Smooth muscle cell of the brain vasculature (primary cell): ENCODE measurements at regions not wholly inside any gene's neighbourhood (a gene's known extent, or its start where the extent isn't known, plus 50 kb on each side); places are given as distances from the start of the nearest gene placed in this dataset.
"Not testable (repeated sequence)": the region's sequence is repeated elsewhere in the genome, so short reads cannot be mapped to it uniquely, and the experiment has no call there.

Experiments
- DNase-seq: peaks from one replicate; pipeline ENCODE4 v3.0.0-alpha.2; 2012; ENCODE audit warnings: low read depth, low spot score

GRCh38 chr3:6747017-6747416, 113.9 kb upstream of the GRM7 start:
- DNase-seq: no peak

GRCh38 chr3:6750782-6751181, 110.1 kb upstream of the GRM7 start:
- no peak for DNase-seq

DNA sequence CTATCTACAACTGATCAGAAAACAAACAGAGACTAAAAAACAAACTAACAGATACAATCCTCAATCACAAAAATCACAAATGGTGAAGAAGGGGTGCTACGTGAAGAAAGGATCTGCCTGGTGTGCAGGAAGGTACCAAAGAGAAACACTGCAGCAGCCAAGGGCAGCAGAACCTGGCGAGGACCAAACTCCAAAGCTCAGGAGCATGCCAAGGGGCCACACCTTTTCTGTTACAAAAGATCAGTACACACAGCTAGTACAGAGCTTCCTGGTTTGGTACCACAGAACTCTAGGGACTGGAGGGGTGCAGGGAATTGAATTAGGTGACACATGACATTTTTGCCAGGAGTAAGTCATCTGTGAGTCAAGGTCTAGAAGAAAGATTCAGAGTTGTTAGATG, 107.4 kb upstream of the GRM7 start:
- no peak for DNase-seq

DNA sequence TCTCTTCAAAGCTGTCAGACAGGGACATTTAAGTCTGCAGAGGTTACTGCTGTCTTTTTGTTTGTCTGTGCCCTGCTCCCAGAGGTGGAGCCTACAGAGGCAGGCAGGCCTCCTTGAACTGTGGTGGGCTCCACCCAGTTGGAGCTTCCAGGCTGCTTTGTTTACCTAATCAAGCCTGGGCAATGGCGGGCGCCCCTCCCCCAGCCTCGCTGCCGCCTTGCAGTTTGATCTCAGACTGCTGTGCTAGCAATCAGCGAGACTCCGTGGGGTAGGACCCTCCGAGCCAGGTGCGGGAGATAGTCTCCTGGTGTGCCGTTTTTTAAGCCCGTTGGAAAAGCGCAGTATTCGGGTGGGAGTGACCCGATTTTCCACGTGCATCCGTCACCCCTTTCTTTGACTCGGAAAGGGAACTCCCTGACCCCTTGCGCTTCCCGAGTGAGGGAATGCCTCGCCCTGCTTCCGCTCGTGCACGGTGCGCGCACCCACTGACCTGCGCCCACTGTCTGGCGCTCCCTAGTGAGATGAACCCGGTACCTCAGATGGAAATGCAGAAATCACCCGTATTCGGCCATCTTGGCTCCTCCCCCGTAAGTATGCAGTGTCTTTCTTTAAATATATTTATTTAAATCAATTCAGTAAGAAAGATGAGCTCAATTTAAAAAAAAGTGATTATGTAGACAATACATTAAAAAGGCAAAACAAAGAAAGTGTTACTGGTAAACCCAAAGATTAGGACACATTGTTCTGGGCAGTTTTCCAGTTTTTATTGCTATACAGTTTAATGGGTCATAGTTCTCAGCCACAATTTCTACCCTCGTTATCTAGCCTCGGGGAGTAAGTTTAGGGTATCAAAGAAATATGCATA, 91.2 kb upstream of the GRM7 start:
- DNase-seq: not testable (repeated sequence)

DNA sequence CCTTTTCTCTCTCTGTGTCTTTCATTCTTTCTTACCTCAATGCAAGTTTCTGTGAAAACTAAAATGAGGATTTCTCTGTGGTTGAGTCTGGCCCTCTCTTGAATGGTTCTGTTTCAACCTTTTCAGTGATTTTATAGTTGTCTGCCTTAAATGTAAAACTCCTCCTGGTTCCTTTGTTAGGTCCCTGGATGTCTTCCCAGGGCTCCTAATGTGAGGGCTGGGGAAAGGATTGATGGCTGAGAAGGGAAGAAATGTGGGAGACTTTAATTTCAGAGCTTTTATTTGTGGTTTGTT, 90.6 kb upstream of the GRM7 start:
- no peak for DNase-seq

DNA sequence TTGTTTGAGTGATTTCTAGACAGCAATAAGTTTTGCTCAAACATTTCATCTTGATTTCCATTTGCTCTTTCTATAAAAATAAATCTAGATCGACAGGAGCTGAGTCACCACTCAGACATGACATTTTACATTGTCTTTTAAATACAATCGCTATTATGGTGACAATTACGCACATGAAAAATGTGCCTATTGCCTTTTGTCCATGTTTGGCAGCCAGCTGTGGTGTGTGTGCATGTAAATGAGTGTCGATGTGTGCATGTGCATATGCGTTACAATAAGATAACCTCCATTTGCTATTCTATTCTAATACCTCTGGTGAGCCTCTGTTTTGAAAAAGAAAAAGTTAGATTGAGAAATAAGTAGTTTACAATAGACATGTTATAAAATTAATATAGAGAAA, 89.7 kb upstream of the GRM7 start:
- no peak for DNase-seq

DNA sequence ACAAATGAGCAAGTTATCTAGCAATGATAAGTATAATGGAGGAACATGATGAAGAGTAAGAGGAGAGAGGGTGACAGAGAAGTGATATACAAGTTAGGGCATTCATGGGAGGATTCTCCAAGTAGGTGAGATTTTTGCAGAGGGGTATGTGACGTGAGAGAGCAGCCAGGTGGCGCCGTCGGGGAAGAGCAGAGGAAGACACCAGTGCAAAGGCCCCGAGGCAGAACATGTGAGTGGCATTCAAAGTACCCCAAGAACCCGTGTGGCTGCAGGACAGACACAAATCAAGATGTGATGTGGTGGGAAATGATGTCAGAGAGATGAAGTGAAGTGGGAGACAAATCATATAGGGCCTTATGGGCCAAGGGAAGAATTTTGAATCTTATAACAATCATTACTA, 81.8 kb upstream of the GRM7 start:
- no peak for DNase-seq

- DNase-seq: no peak
Observed at GRCh38 chr3:6781092-6781491, 79.8 kb upstream of the GRM7 start.

DNA sequence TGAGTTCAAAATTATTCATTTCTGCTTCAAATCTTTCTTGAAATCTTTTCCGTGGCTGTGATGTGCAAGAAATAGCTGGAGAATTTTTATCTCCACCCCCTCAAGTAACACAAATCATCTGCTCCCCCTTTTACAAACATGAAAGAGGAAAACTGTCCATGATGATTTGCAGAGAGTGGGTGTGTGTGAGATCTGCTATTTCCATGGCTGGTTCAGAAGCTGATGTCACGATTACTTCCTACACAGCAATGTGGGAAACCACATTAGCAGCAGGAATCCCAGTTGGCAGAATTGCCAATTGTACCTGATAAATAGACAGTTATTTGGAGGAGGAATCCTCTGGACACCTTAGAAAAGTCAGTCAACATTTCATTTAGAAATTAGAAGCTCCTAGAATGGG, 75.2 kb upstream of the GRM7 start:
- DNase-seq: no peak

- no peak for DNase-seq
Observed at GRCh38 chr3:6791161-6791560, 69.8 kb upstream of the GRM7 start.

- no peak for DNase-seq
Observed at GRCh38 chr3:6799264-6799915, 61.5 kb upstream of the GRM7 start.

- DNase-seq: no peak
Observed at GRCh38 chr3:6803619-6804018, 57.3 kb upstream of the GRM7 start.

DNA sequence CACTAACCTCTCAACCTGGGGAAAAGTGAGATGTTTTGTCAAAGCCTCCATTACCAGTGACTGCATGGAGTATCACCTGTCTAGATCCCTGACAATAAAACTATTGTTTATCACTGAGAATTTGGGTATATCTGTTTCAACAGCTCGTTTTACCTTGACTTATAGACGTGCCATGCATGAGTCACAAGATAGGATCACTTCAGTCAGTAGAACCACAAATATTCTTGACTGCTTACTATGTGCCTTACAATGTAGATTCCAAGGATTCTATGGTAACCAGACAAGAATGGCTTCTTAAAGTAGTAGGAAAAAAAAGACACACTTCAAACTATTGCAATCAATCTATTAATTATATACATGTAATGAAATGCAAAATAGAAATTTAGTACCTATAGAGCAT, 55.7 kb upstream of the GRM7 start:
- DNase-seq: no peak

DNA sequence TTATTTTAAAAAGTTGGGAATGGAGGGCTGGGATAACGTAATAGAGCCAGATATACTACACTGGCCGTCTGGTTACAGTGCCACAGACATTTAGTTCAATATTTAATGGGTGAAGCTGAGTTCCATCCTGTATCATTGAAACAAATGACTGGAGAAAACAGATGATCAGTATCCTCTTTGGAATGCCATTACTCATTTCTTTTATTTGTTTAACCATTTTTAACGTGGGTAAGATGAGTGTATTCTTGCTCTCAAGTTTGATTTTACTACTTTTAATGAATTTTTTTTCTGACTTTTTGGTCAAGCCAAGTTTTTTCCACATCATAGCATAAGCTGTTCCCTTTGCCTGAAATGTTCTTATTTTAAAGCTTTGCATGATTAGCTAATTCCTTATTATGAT, 53.9 kb upstream of the GRM7 start:
- no peak for DNase-seq

GRCh38 chr3:6807967-6808588, 52.8 kb upstream of the GRM7 start:
- no peak for DNase-seq

- no peak for DNase-seq
Observed at GRCh38 chr3:6809349-6809748, 51.6 kb upstream of the GRM7 start.
